MM.1S (cell line): ENCODE measurements at regions not wholly inside any gene's neighbourhood (a gene's known extent, or its start where the extent isn't known, plus 50 kb on each side); places are given as distances from the start of the nearest gene placed in this dataset.

Experiments
- EZH2 ChIP-seq: fragments of 300-600 bp; sonication (generic); optimal IDR thresholded peaks from 2 replicates; pipeline ENCODE3; 2017; ENCODE audit warnings: low read depth, mild to moderate bottlenecking, antibody characterized with exemption, low read length, mixed read lengths
- EZH2phosphoT487 ChIP-seq: fragments of 300-600 bp; sonication (generic); IDR thresholded peaks from 2 replicates; pipeline ENCODE4 v1.6.1; 2018; ENCODE audit warnings: antibody characterized with exemption, low read length
- TF ChIP-seq, protein P1 (sequence below): fragments of 300-600 bp; sonication (generic); IDR thresholded peaks from 2 replicates; pipeline ENCODE4 v1.5.1; 2016; ENCODE audit warnings: antibody characterized with exemption, low read length, mixed read lengths

- TF ChIP-seq, protein P1, sequence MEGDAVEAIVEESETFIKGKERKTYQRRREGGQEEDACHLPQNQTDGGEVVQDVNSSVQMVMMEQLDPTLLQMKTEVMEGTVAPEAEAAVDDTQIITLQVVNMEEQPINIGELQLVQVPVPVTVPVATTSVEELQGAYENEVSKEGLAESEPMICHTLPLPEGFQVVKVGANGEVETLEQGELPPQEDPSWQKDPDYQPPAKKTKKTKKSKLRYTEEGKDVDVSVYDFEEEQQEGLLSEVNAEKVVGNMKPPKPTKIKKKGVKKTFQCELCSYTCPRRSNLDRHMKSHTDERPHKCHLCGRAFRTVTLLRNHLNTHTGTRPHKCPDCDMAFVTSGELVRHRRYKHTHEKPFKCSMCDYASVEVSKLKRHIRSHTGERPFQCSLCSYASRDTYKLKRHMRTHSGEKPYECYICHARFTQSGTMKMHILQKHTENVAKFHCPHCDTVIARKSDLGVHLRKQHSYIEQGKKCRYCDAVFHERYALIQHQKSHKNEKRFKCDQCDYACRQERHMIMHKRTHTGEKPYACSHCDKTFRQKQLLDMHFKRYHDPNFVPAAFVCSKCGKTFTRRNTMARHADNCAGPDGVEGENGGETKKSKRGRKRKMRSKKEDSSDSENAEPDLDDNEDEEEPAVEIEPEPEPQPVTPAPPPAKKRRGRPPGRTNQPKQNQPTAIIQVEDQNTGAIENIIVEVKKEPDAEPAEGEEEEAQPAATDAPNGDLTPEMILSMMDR: no peak
- TF ChIP-seq EZH2phosphoT487: no peak
- TF ChIP-seq EZH2: no peak
These were observed 55.5 kb upstream of the PAK3 start for GRCh38 chrX:111040377-111041017.
